GM18511 (cell line): ENCODE measurements at regions not wholly inside any gene's neighbourhood (a gene's known extent, or its start where the extent isn't known, plus 50 kb on each side); places are given as distances from the start of the nearest gene placed in this dataset.

ENCODE experiments used
- ATAC-seq: cut with Tn5 transposase; IDR thresholded peaks from one replicate; pipeline ENCODE4 v1.9.1; 2021; ENCODE audit warnings: mild to moderate bottlenecking, moderate library complexity; ENCODE audit not compliant: unreplicated experiment

GRCh38 chr2:150023663-150024062 is 436.1 kb upstream of the MMADHC start:
- ATAC-seq = no peak

- no peak for ATAC-seq
These were observed 435.5 kb upstream of the MMADHC start for GRCh38 chr2:150023044-150023443.

GRCh38 chr2:150020937-150021673 is 433.5 kb upstream of the MMADHC start:
- no peak for ATAC-seq

GRCh38 chr2:150020221-150020620 is 432.6 kb upstream of the MMADHC start:
- ATAC-seq = no peak

GRCh38 chr2:150019063-150019462 is 431.5 kb upstream of the MMADHC start:
- no peak for ATAC-seq

GRCh38 chr2:150012986-150013385 is 425.4 kb upstream of the MMADHC start:
- ATAC-seq = no peak

GRCh38 chr2:150011161-150011730 is 423.7 kb upstream of the MMADHC start:
- ATAC-seq = no peak

GRCh38 chr2:150008901-150009300 is 421.3 kb upstream of the MMADHC start:
- no peak for ATAC-seq

- no peak for ATAC-seq
These were observed 420.3 kb upstream of the MMADHC start for GRCh38 chr2:150007815-150008430.

- no peak for ATAC-seq
These were observed 419.0 kb upstream of the MMADHC start for GRCh38 chr2:150006591-150006990.

GRCh38 chr2:150003544-150003943 is 416.0 kb upstream of the MMADHC start:
- ATAC-seq = no peak

- no peak for ATAC-seq
These were observed 414.2 kb upstream of the MMADHC start for GRCh38 chr2:150001788-150002187.

GRCh38 chr2:149996901-149997300 is 409.3 kb upstream of the MMADHC start:
- no peak for ATAC-seq

GRCh38 chr2:149994057-149994728 is 406.6 kb upstream of the MMADHC start:
- no peak for ATAC-seq

GRCh38 chr2:149993316-149993715 is 405.7 kb upstream of the MMADHC start:
- no peak for ATAC-seq

- ATAC-seq = no peak
These were observed 404.0 kb upstream of the MMADHC start for GRCh38 chr2:149991576-149991975.

GRCh38 chr2:149990965-149991364 is 403.4 kb upstream of the MMADHC start:
- no peak for ATAC-seq

- no peak for ATAC-seq
These were observed 402.0 kb upstream of the MMADHC start for GRCh38 chr2:149989447-149990063.

- no peak for ATAC-seq
These were observed 400.8 kb upstream of the MMADHC start for GRCh38 chr2:149988361-149988760.

- no peak for ATAC-seq
These were observed 399.3 kb upstream of the MMADHC start for GRCh38 chr2:149986861-149987260.

GRCh38 chr2:149984311-149984710 is 396.7 kb upstream of the MMADHC start:
- ATAC-seq = no peak
